ENCODE measurements at regions not wholly inside any gene's neighbourhood (a gene's known extent, or its start where the extent isn't known, plus 50 kb on each side); places are given as distances from the start of the nearest gene placed in this dataset.

- TF ChIP-seq CTCF (IDR thresholded peaks at IDR 0.05), result no peak
- no peak for TF ChIP-seq ZFX (IDR thresholded peaks at IDR 0.05; ENCODE audit: borderline replicate concordance)
These were observed 52.3 kb upstream of the ZNF516 start for GRCh38 chr18:76547296-76547695.
